ENCODE measurements at regions not wholly inside any gene's neighbourhood (a gene's known extent, or its start where the extent isn't known, plus 50 kb on each side); places are given as distances from the start of the nearest gene placed in this dataset.

DNA sequence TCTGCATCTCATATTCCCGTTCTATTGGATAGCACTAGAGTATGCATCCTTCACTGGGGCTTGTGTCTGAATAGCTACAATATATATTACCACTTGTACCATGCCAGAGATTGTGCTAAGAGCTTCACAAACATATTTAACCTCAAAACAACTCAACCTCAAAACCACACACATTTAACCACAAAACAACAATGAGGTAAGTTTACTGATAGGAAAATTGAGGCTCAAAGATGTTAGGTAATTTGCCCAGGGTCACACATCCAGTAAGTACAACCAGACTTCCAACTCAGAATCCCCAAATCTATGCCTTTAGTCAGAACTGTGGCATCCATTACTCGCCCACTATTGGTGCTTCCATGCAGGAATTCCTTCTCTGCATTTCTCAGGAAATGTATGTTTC, 220.0 kb downstream of the FAM43A start:
- Histone ChIP-seq H3K27ac (no peak overlapping the region), H3K27me3 (replicated peaks) (no peaks in the 10 kb centered on the region), H3K36me3 (replicated peaks) (no peaks in the 10 kb centered on the region), H3K4me3 (ENCODE audit: low read depth, low read length) (no peak overlapping the region)
- peak; percentile 8 for DNase-seq
- in situ Hi-C loops (cut with HindIII; ENCODE audit: low pct_ligation_motif_present, low sequenced_read_pairs), result no loop called here
- TF ChIP-seq, protein P1, sequence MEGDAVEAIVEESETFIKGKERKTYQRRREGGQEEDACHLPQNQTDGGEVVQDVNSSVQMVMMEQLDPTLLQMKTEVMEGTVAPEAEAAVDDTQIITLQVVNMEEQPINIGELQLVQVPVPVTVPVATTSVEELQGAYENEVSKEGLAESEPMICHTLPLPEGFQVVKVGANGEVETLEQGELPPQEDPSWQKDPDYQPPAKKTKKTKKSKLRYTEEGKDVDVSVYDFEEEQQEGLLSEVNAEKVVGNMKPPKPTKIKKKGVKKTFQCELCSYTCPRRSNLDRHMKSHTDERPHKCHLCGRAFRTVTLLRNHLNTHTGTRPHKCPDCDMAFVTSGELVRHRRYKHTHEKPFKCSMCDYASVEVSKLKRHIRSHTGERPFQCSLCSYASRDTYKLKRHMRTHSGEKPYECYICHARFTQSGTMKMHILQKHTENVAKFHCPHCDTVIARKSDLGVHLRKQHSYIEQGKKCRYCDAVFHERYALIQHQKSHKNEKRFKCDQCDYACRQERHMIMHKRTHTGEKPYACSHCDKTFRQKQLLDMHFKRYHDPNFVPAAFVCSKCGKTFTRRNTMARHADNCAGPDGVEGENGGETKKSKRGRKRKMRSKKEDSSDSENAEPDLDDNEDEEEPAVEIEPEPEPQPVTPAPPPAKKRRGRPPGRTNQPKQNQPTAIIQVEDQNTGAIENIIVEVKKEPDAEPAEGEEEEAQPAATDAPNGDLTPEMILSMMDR (IDR thresholded peaks at IDR 0.05; ENCODE audit: low read depth, low read length, missing control alignments), result no peak

DNA sequence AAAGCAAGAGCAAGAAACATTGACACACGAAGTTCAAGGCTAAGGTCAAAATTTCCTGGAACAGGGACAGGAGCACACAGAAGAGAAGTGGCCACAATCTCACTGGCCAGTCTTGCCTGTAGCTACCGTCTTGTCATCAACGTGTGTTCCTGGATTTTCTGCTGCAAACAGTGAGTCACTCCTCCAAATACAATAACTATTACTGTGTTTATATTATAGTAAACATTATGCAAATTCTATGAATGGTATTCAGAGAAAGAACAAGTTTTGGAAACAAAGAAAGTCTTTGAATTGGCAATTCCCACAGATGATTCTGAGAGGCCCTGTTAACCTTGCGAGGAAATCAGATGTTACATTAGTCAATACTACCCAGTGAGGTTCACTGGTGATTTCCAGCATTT, 220.5 kb downstream of the FAM43A start:
- Histone ChIP-seq H3K36me3 (replicated peaks) (no peaks in the 10 kb centered on the region), H3K27me3 (replicated peaks) (no peaks in the 10 kb centered on the region), H3K4me3 (ENCODE audit: low read depth, low read length) (no peak overlapping the region), H3K27ac (no peak overlapping the region)
- in situ Hi-C loops (cut with HindIII; ENCODE audit: low pct_ligation_motif_present, low sequenced_read_pairs), result no loop called here
- DNase-seq, result no peak
- TF ChIP-seq, protein P1 (IDR thresholded peaks at IDR 0.05; ENCODE audit: low read depth, low read length, missing control alignments), result no peak

DNA sequence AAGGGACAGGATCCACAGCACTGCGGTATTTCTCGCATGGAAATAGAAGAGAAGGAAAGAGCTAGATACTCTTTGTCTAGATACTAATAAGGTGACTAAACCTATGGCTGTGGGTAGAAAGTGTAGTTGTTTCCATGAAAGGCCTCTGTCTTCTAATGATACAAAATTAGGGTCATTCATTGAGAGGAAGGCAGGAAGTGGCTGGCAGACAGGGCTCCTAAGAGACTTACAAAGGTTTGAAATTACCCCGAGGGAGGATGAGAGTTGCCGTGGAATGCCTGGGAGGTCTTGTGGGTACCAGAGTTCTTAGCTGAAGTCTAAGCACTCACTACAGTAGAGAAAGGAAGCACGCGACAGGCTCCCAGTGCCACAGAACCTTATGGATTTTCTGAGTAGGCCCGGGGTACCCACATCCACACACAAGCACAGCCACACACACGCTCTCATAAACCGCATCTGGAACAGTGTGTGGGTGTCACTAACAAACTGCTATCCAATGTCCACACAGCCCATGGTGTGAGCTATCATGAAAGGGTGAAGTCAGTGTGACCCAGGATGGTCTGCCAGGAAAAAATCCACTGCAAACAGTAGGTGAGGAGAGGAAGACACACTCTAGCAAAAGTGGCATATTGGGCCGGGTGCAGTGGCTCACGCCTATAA, 221.4 kb downstream of the FAM43A start:
- TF ChIP-seq, protein P1 (IDR thresholded peaks at IDR 0.05; ENCODE audit: low read depth, low read length, missing control alignments), result no peak
- Histone ChIP-seq H3K4me3 (ENCODE audit: low read depth, low read length) (no peak overlapping the region), H3K27ac (no peak overlapping the region), H3K27me3 (replicated peaks) (no peaks in the 10 kb centered on the region), H3K36me3 (replicated peaks) (no peaks in the 10 kb centered on the region)
- no peak for DNase-seq
- in situ Hi-C loops (cut with HindIII; ENCODE audit: low pct_ligation_motif_present, low sequenced_read_pairs), result no loop called here

DNA sequence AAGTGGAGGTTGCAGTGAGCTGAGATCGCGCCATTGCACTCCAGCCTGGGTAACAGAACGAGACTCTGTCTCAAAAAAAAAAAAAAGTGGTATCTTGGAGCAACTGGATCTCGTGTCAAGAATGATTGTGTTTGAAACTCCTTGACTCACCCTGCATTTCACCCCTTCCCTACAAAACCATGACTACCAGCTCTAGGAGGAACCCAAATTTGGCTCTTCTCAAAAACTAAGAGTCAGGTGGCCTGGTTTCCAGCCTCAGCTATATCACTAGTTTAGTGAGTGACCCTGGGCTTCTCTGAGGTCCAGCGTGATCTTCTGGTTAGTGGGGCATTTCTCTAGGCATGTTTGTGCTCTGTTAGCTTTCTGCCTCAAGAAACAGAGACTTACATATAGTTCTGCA, 222.1 kb downstream of the FAM43A start:
- no peaks in the 10 kb centered on the region for H3K36me3 ChIP-seq (replicated peaks)
- in situ Hi-C loops (cut with HindIII; ENCODE audit: low pct_ligation_motif_present, low sequenced_read_pairs), result no loop called here
- DNase-seq, result no peak
- no peak overlapping the region for H3K4me3 ChIP-seq (ENCODE audit: low read depth, low read length)
- H3K27ac ChIP-seq, result no peak overlapping the region
- H3K27me3 ChIP-seq (replicated peaks), result no peaks in the 10 kb centered on the region
- TF ChIP-seq, protein P1 (IDR thresholded peaks at IDR 0.05; ENCODE audit: low read depth, low read length, missing control alignments), result no peak

DNA sequence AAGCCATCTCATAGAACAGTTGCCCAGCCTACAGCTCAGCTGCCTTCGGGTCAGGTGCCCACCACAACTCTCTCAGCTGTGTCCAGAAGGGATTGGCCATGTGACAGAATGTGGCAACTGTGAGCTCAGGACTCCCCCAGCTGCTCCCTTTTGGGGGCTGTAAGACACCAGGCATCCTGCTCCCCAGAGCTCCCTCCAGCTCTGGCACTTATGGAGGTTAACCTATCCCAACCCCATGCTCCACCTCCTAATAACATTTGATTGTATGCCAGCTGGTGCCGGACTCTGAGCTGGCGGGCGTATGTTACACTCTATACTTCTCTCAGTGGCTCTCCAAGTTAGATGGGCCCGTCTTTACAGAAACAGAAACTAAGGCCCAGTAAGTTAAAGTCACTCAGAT, 222.8 kb downstream of the FAM43A start:
- Histone ChIP-seq H3K4me3 (ENCODE audit: low read depth, low read length) (no peak overlapping the region), H3K27ac (no peak overlapping the region), H3K27me3 (replicated peaks) (no peaks in the 10 kb centered on the region), H3K36me3 (replicated peaks) (no peaks in the 10 kb centered on the region)
- TF ChIP-seq, protein P1 (IDR thresholded peaks at IDR 0.05; ENCODE audit: low read depth, low read length, missing control alignments), result no peak
- in situ Hi-C loops (cut with HindIII; ENCODE audit: low pct_ligation_motif_present, low sequenced_read_pairs), result no loop called here
- no peak for DNase-seq

DNA sequence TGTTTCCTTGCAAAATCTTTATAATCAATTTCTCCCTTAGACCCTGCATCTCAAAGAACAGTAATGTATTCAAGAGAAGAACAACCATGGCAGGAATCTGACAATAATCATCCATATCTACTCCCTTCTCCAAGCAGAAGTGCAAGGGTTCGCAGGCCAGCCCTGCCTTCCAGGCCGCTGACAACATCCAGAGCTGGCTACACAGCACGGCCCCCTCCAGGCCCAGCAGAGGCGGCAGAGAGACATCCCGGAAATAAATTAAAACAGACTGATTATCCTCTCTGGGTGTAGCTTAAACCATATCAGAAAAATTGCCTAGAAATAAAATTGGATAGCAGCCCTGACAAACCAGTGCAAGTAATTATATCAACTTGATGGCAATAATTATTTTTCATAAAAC, 223.3 kb downstream of the FAM43A start:
- DNase-seq, result no peak
- no peaks in the 10 kb centered on the region for H3K36me3 ChIP-seq (replicated peaks)
- TF ChIP-seq, protein P1 (IDR thresholded peaks at IDR 0.05; ENCODE audit: low read depth, low read length, missing control alignments), result no peak
- H3K27ac ChIP-seq, result no peak overlapping the region
- no peaks in the 10 kb centered on the region for H3K27me3 ChIP-seq (replicated peaks)
- in situ Hi-C loops (cut with HindIII; ENCODE audit: low pct_ligation_motif_present, low sequenced_read_pairs), result no loop called here
- no peak overlapping the region for H3K4me3 ChIP-seq (ENCODE audit: low read depth, low read length)
